Pancreas (tissue), 10 donors: ENCODE measurements at regions not wholly inside any gene's neighbourhood (a gene's known extent, or its start where the extent isn't known, plus 50 kb on each side); places are given as distances from the start of the nearest gene placed in this dataset.

Experiments used
- ATAC-seq, 4 donors: fragments of 200-7000 bp; cut with Tn5 transposase; one replicate each; pipeline versions ENCODE4 v1.8.0 to v1.9.1; 2020; ENCODE audit warnings: mild to moderate bottlenecking in 4 of 4, moderate library complexity in 4 of 4
- DNase-seq, 6 donors: peaks; one replicate each; pipeline ENCODE4 v3.0.0-alpha.2; 2020
- FAIRE-seq: peaks from 2 replicates; lab custom pipeline; 2012; peaks lifted over from hg19 to GRCh38; lab: Jason Lieb, UNC
- H3K27ac ChIP-seq, 4 donors: fragments of 200-600 bp; sonication (generic); 1 replicate in 3 of 4; 2 replicates in 1 of 4; pipeline versions ENCODE4 v1.5.0 to v1.8.0; 2020
- H3K27me3 ChIP-seq, 4 donors: fragments of 200-600 bp; one replicate each; pipeline ENCODE4 v1.8.0; 2021
- H3K36me3 ChIP-seq, 3 donors: fragments of 200-600 bp; sonication (generic) in 1 of 3; one replicate each; pipeline versions ENCODE4 v1.5.0 to v1.8.0; 2020 to 2021
- H3K4me1 ChIP-seq, 3 donors: fragments of 200-600 bp; one replicate each; pipeline ENCODE4 v1.8.0; 2021
- H3K4me3 ChIP-seq, 4 donors: fragments of 200-600 bp; sonication (generic) in 2 of 4; one replicate each; pipeline versions ENCODE4 v1.5.0 to v1.8.0; 2020 to 2021
- H3K9me3 ChIP-seq, 4 donors: fragments of 200-600 bp; one replicate each; pipeline ENCODE4 v1.8.0; 2021
- CTCF ChIP-seq, 4 donors: fragments of 200-600 bp; sonication (generic) in 3 of 4; IDR thresholded peaks; one replicate each; pipeline versions ENCODE4 v1.5.0 to v1.8.0; 2021; ENCODE audit warnings: antibody characterized with exemption in 4 of 4
- WGBS, 2 donors: extraction: QIAGEN DNeasy Blood & Tissue Kit; methylation state at CpG; one replicate each; pipeline ENCODE4 v1.1.7; 2013; 5-methylcytosine and 5-hydroxymethylcytosine counted together
- intact Hi-C, 3 donors: fragments of 100-400 bp; cut with DNase I; formaldehyde crosslinking; loops; one replicate each; pipeline versions ENCODE4 v1.11.1 to v1.14.2; 2022
- donor health status: healthy with polysubstance abuse.
- donor health status: DM: no; HTN: no; CAD: no; lungs with moderate emphysema.
- donor health status: DM: no; HTN: no; CAD: no.
- donor health status: control.
- donor health status: control.
- donor health status: Bipolar disorder and iron deficiency.
- donor health status: DM: yes; HTN: yes; CAD: no.
- donor health status: DM: no; HTN: no; CAD: no.
- donor health status: DM: no; HTN: no; CAD: no.
- donor health status: DM: yes; HTN: yes; CAD: no.

GRCh38 chr6:48894469-48894868, 568.6 kb downstream of the MMUT start:
- no peak overlapping the region for H3K27ac ChIP-seq
- TF ChIP-seq CTCF (IDR thresholded peaks at IDR 0.05): no peak
- no peaks in the 10 kb centered on the region for H3K36me3 ChIP-seq
- no peaks in the 10 kb centered on the region for H3K4me1 ChIP-seq
- FAIRE-seq (no peak), ATAC-seq (no peak), DNase-seq (no peak)
- WGBS, 2 donors: 43 to 68% methylated on average over 3 of the region's 3 CpGs
- no peaks in the 10 kb centered on the region for H3K27me3 ChIP-seq
- H3K4me3 ChIP-seq: no peak overlapping the region
- no peaks in the 10 kb centered on the region for H3K9me3 ChIP-seq
- intact Hi-C loops: no loop called here

- Histone ChIP-seq H3K4me3 (no peak overlapping the region), H3K4me1 (no peaks in the 10 kb centered on the region), H3K27me3 (no peaks in the 10 kb centered on the region), H3K9me3 (no peaks in the 10 kb centered on the region), H3K36me3 (no peaks in the 10 kb centered on the region), H3K27ac (no peak overlapping the region)
- TF ChIP-seq CTCF (IDR thresholded peaks at IDR 0.05): no peak
- 41 to 61% methylated on average over 1 of the region's 1 CpG for WGBS, 2 donors
- FAIRE-seq: no peak
- intact Hi-C loops: no loop called here
- DNase-seq: no peak
- no peak for ATAC-seq
Observed at GRCh38 chr6:48893048-48893447, 570.0 kb downstream of the MMUT start.

- DNase-seq (no peak), ATAC-seq (no peak), FAIRE-seq (no peak)
- H3K4me3 ChIP-seq: no peak overlapping the region
- no peaks in the 10 kb centered on the region for H3K27me3 ChIP-seq
- no peaks in the 10 kb centered on the region for H3K36me3 ChIP-seq
- H3K9me3 ChIP-seq: no peaks in the 10 kb centered on the region
- no peaks in the 10 kb centered on the region for H3K4me1 ChIP-seq
- intact Hi-C loops: no loop called here
- H3K27ac ChIP-seq: no peak overlapping the region
- 78 to 90% methylated on average over 3 of the region's 3 CpGs for WGBS, 2 donors
- TF ChIP-seq CTCF (IDR thresholded peaks at IDR 0.05): no peak
Observed at GRCh38 chr6:48891308-48891707, 571.7 kb downstream of the MMUT start.

- H3K9me3 ChIP-seq: no peaks in the 10 kb centered on the region
- no peaks in the 10 kb centered on the region for H3K4me1 ChIP-seq
- TF ChIP-seq CTCF (IDR thresholded peaks at IDR 0.05): no peak
- H3K36me3 ChIP-seq: no peaks in the 10 kb centered on the region
- intact Hi-C loops: loop anchor here in 1 of 3 donors (5.0 kb wide), 1 partner anchor 1007 kb away; no protein-coding TSS in a partner anchor
- WGBS, 2 donors: 55 to 66% methylated on average over 2 of the region's 2 CpGs
- no peaks in the 10 kb centered on the region for H3K27me3 ChIP-seq
- no peak for DNase-seq
- H3K4me3 ChIP-seq: no peak overlapping the region
- ATAC-seq: no peak
- H3K27ac ChIP-seq: no peak overlapping the region
- FAIRE-seq: no peak
Observed at GRCh38 chr6:48889429-48889828, 573.6 kb downstream of the MMUT start.

- FAIRE-seq (no peak), ATAC-seq (no peak), DNase-seq (no peak)
- no peak overlapping the region for H3K27ac ChIP-seq
- no peak for TF ChIP-seq CTCF (IDR thresholded peaks at IDR 0.05)
- H3K4me3 ChIP-seq: no peak overlapping the region
- H3K9me3 ChIP-seq: no peaks in the 10 kb centered on the region
- H3K4me1 ChIP-seq: no peaks in the 10 kb centered on the region
- H3K36me3 ChIP-seq: no peaks in the 10 kb centered on the region
- H3K27me3 ChIP-seq: no peaks in the 10 kb centered on the region
- intact Hi-C loops: no loop called here
Observed at GRCh38 chr6:48883116-48883515, 579.9 kb downstream of the MMUT start.
